ENCODE measurements at regions not wholly inside any gene's neighbourhood (a gene's known extent, or its start where the extent isn't known, plus 50 kb on each side); places are given as distances from the start of the nearest gene placed in this dataset.

- TF ChIP-seq ZNF462 (CRISPR knock-in tag; IDR thresholded peaks at IDR 0.05) (no peak), ZNF331 (CRISPR knock-in tag; IDR thresholded peaks at IDR 0.05; ENCODE audit: low read depth) (no peak), EZH2phosphoT487 (IDR thresholded peaks at IDR 0.05; ENCODE audit: unreplicated experiment) (no peak), POLR2AphosphoS5 (IDR thresholded peaks at IDR 0.05; ENCODE audit: low read depth) (no peak), NANOG (IDR thresholded peaks at IDR 0.05; ENCODE audit: borderline replicate concordance) (no peak), JUNB (IDR thresholded peaks at IDR 0.05; ENCODE audit: unreplicated experiment) (no peak)
Observed at GRCh38 chr16:79412783-79413225, 187.7 kb downstream of the MAF start (continued).

GRCh38 chr16:79411805-79412204 lies 188.7 kb downstream of the MAF start:
- TF ChIP-seq EZH2 (IDR thresholded peaks at IDR 0.05; ENCODE audit: low read depth, unreplicated experiment) (no peak), JUNB (IDR thresholded peaks at IDR 0.05; ENCODE audit: unreplicated experiment) (no peak), STAT1 (IDR thresholded peaks at IDR 0.05; ENCODE audit: unreplicated experiment) (no peak), POLR2AphosphoS5 (IDR thresholded peaks at IDR 0.05; ENCODE audit: low read depth) (no peak)
- TF ChIP-seq, protein P1, sequence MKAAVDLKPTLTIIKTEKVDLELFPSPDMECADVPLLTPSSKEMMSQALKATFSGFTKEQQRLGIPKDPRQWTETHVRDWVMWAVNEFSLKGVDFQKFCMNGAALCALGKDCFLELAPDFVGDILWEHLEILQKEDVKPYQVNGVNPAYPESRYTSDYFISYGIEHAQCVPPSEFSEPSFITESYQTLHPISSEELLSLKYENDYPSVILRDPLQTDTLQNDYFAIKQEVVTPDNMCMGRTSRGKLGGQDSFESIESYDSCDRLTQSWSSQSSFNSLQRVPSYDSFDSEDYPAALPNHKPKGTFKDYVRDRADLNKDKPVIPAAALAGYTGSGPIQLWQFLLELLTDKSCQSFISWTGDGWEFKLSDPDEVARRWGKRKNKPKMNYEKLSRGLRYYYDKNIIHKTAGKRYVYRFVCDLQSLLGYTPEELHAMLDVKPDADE (IDR thresholded peaks at IDR 0.05), result no peak
- ATAC-seq, result no peak
- Mint-ChIP-seq H3K9me3 (no peaks in the 10 kb centered on the region; the same call in 2 of the 3 replicates), H3K27ac (no peak overlapping the region), H3K27me3 (ENCODE audit: insufficient read depth, low read depth, poor library complexity) (peaks cover 4% of the 10 kb centered on the region), H3K36me3 (ENCODE audit: low read depth) (no peaks in the 10 kb centered on the region), H3K4me3 (no peak overlapping the region), H3K4me1 (peaks cover 33% of the 10 kb centered on the region)
- no peak for DNase-seq (ENCODE audit: low spot score)
- H4K20me1 ChIP-seq (replicated peaks; ENCODE audit: insufficient read depth), result no peaks in the 10 kb centered on the region
- H3K27ac ChIP-seq (ENCODE audit: low read depth), result no peak overlapping the region
- no peaks in the 10 kb centered on the region for H3K27me3 ChIP-seq (ENCODE audit: insufficient read depth)
- no peaks in the 10 kb centered on the region for H3K36me3 ChIP-seq (ENCODE audit: insufficient read depth)
- H3K4me2 ChIP-seq, result no peak overlapping the region
- no peaks in the 10 kb centered on the region for H3K79me2 ChIP-seq (replicated peaks; ENCODE audit: insufficient read depth)
- H3K9me2 ChIP-seq (ENCODE audit: insufficient read depth), result peaks cover 8% of the 10 kb centered on the region; the same call in 1 of the 2 replicates
- no peak overlapping the region for H3K4me3 ChIP-seq
- peaks cover 14% of the 10 kb centered on the region for H3K4me1 ChIP-seq (ENCODE audit: insufficient read depth)
- no peak overlapping the region for H2AFZ ChIP-seq
- H3F3A ChIP-seq (replicated peaks; ENCODE audit: low read depth), result no peaks in the 10 kb centered on the region
